ENCODE measurements at regions not wholly inside any gene's neighbourhood (a gene's known extent, or its start where the extent isn't known, plus 50 kb on each side); places are given as distances from the start of the nearest gene placed in this dataset.

DNA sequence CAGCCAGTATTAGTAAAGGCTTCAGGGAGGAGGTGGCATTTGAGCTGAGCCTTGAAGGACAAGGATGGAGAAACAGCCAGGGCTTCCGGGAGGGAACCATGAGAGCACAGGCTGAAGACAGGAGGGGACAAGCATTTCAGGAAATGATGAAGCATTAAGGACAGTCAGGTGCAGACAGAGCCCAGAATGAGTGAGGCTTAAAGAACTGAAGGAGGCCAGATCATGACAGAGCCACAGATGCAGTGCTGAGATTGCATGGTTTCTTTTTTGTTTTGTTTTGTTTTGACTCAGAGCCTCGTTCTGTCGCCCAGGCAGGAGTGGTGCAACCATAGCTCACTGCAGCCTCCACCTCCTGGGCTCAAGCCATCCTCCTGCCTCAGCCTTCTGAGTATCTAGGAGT is 211.5 kb downstream of the SOX9 start:
- TF ChIP-seq, protein P1, sequence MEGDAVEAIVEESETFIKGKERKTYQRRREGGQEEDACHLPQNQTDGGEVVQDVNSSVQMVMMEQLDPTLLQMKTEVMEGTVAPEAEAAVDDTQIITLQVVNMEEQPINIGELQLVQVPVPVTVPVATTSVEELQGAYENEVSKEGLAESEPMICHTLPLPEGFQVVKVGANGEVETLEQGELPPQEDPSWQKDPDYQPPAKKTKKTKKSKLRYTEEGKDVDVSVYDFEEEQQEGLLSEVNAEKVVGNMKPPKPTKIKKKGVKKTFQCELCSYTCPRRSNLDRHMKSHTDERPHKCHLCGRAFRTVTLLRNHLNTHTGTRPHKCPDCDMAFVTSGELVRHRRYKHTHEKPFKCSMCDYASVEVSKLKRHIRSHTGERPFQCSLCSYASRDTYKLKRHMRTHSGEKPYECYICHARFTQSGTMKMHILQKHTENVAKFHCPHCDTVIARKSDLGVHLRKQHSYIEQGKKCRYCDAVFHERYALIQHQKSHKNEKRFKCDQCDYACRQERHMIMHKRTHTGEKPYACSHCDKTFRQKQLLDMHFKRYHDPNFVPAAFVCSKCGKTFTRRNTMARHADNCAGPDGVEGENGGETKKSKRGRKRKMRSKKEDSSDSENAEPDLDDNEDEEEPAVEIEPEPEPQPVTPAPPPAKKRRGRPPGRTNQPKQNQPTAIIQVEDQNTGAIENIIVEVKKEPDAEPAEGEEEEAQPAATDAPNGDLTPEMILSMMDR (IDR thresholded peaks at IDR 0.05; ENCODE audit: low read depth, low read length): no peak
- no peaks in the 10 kb centered on the region for H3K36me3 ChIP-seq
- DNase-seq: no peak

DNA sequence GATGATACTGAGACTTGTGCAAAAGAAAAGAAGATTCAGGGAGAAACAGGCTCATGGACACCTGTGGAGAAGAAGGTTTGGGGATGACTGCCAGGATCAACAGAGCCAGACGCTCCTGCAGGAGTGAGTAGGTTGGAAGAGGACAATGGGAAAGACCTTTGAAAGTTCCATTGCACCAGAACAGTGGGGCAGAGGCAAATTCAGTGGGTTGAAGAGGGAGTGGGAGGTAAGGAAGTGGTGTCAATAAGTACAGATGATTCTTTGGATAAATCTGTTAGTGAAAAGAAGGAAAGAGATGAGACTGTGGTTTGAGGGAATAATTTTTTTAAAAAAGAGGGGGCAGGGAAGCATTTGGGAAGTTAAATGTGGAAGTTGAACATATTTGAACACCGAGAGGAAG is 212.8 kb downstream of the SOX9 start:
- Histone ChIP-seq H3K36me3 (no peaks in the 10 kb centered on the region), H3K4me3 (ENCODE audit: low read depth, low read length) (no peak overlapping the region), H3K9me3 (no peaks in the 10 kb centered on the region), H3K4me1 (peaks cover 12% of the 10 kb centered on the region), H3K27me3 (no peaks in the 10 kb centered on the region)
- TF ChIP-seq, protein P1 (IDR thresholded peaks at IDR 0.05; ENCODE audit: low read depth, low read length): no peak
- no peak for DNase-seq

More for the DNA sequence above, 211.5 kb downstream of the SOX9 start:
- H3K27me3 ChIP-seq: no peaks in the 10 kb centered on the region
- H3K4me3 ChIP-seq (ENCODE audit: low read depth, low read length): no peak overlapping the region
- peaks cover 9% of the 10 kb centered on the region for H3K4me1 ChIP-seq
- no peaks in the 10 kb centered on the region for H3K9me3 ChIP-seq

DNA sequence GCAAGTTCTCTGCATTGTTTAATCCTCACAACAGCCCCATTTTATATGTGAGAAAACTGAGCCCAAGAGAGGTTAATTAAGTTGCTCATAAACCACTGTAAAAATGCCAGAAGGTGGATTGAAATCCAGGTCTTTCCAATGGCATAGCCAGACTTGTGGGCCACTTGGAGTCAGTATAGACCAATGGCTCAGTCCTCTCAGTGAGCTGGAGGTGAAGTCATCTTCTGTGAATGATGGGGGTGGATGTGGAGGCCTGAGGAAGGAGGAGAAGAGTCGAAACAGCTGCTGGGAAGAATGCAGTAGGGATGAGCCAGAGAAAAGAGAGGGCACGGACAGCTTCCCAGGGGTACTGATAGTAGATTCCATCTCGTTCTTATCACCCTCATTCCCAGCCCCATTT is 213.4 kb downstream of the SOX9 start:
- H3K27me3 ChIP-seq: no peaks in the 10 kb centered on the region
- peaks cover 18% of the 10 kb centered on the region for H3K4me1 ChIP-seq
- no peak for DNase-seq
- no peaks in the 10 kb centered on the region for H3K36me3 ChIP-seq
- no peaks in the 10 kb centered on the region for H3K9me3 ChIP-seq
- TF ChIP-seq, protein P1 (IDR thresholded peaks at IDR 0.05; ENCODE audit: low read depth, low read length): no peak
- H3K4me3 ChIP-seq (ENCODE audit: low read depth, low read length): no peak overlapping the region

DNA sequence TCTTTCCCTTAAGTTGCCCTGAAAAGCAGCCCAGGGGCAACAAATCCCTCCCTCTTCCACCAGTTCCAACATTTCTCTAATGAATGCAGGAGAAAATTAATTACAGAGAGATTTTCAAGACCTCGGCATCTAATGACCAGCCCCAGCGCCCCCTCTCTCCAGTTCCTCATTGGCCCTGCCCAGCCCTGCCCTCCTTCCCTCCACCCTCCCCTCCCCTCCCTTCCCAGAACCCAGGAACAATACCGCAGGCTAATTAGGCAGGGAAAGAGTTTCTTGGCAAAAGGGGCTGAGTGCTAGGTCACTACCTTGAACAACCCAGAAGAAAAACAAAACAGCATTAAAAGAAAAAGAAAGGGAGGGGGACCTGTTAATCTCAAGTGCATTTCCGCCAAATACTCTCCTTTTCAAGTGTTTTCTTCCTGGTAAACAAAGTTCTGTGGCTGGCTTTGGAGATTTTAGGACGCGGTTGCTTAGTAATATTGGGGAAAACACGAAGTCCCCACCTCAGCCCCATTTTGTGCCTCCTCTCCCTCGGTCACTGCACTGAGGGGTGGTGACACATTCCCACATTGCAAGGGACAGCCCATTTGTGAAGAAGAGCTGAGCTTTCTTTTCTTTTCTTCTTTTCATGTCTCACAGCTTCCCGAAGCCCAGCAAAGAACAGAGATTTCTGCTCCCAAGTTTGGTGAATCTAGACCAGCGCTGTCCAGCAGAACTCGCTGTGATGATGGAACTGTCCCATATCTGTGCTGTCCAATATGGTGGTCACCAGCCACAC is 215.4 kb downstream of the SOX9 start:
- no peaks in the 10 kb centered on the region for H3K36me3 ChIP-seq
- no peak for DNase-seq
- TF ChIP-seq, protein P1 (IDR thresholded peaks at IDR 0.05; ENCODE audit: low read depth, low read length): no peak
- H3K4me3 ChIP-seq (ENCODE audit: low read depth, low read length): no peak overlapping the region
- no peaks in the 10 kb centered on the region for H3K27me3 ChIP-seq
- H3K4me1 ChIP-seq: peaks cover 23% of the 10 kb centered on the region
- H3K9me3 ChIP-seq: no peaks in the 10 kb centered on the region

DNA sequence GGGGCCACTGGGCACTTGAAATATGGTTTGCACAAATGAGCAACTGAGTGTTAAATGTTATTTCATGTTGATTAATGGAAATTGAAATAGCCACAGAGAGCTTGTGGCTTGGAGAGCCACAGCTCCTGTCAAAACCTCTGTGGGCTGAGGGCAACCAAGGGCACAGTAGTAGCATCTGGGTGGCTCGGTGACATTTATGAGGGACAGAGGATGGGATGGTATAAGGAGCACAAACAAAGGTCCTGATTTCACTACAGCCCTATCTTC is 215.9 kb downstream of the SOX9 start:
- no peak overlapping the region for H3K4me3 ChIP-seq (ENCODE audit: low read depth, low read length)
- H3K27me3 ChIP-seq: no peaks in the 10 kb centered on the region
- no peaks in the 10 kb centered on the region for H3K9me3 ChIP-seq
- peaks cover 24% of the 10 kb centered on the region for H3K4me1 ChIP-seq
- TF ChIP-seq, protein P1 (IDR thresholded peaks at IDR 0.05; ENCODE audit: low read depth, low read length): no peak
- DNase-seq: no peak
- no peaks in the 10 kb centered on the region for H3K36me3 ChIP-seq

DNA sequence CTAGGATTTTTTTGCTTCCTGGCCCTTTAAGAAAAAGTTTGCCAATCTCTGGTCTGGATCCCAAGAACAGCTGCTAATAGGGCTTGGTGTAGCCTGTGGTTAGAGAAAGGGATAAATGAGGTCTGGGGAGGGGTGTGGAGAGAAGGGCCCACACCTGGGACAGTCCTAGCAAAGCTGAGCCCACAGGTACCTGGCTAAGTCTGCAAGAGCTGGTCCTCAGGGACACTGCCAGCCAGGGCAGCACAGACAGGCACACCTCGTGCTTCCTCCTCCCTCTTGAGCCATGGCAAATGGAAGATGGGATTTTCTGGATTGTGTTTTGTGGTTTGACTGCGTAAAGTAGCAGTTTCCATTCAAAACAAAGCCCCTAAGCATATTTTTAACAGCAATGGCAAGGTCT is 217.5 kb downstream of the SOX9 start:
- Histone ChIP-seq H3K27me3 (no peaks in the 10 kb centered on the region), H3K9me3 (no peaks in the 10 kb centered on the region), H3K4me3 (ENCODE audit: low read depth, low read length) (no peak overlapping the region), H3K36me3 (no peaks in the 10 kb centered on the region), H3K4me1 (peaks cover 27% of the 10 kb centered on the region)
- DNase-seq: no peak
- TF ChIP-seq, protein P1 (IDR thresholded peaks at IDR 0.05; ENCODE audit: low read depth, low read length): no peak

Data from BE2C (cell line).